ENCODE measurements at regions not wholly inside any gene's neighbourhood (a gene's known extent, or its start where the extent isn't known, plus 50 kb on each side); places are given as distances from the start of the nearest gene placed in this dataset.
"Not testable (repeated sequence)": the region's sequence is repeated elsewhere in the genome, so short reads cannot be mapped to it uniquely, and the experiment has no call there.

- no peak for DNase-seq
These were observed 90.0 kb downstream of the IGLL5 start for GRCh38 chr22:22977479-22978200.

DNA sequence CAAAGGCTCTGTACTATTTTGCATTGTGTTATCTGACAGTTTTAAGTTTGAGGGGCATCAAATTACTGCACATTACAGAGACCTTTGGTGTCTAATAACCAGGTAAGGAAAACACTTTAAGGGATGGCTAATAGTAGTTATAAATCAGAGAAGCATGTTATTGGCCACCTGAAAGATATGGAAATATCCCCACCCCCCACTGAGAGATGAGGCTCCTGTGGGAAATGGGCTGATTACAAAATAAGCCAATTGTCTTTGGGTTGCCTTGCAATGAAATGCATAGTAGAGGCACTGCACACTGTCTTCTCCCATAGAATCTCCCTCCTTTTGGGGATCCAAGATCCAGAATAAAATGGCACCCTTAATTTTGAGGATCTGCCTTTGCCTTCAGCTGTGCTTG lies 91.0 kb downstream of the IGLL5 start:
- no peak for DNase-seq

GRCh38 chr22:22979121-22979724 lies 91.1 kb upstream of the GNAZ start:
- DNase-seq = no peak

- DNase-seq = no peak
These were observed 90.4 kb upstream of the GNAZ start for GRCh38 chr22:22979954-22980353.

- no peak for DNase-seq
These were observed 88.4 kb upstream of the GNAZ start for GRCh38 chr22:22981670-22982571.

DNA sequence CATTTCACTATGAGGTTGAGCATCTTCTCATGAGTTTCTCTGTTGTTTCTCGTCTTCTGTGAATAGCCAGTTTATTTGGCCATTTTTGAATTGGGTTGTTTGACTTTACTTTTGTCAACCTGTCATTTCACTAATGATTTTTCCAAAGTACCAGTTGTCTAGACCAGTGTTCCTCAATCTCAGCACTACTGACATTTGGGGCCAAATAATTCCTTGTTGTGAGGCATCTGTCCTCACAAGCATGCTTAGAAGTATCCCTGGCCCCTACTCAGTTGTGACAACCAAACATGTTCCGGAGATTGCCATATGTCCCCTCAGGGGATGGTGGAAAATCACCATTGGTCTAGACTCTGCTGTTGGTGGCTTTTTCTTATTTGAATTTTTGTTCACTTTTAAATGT lies 87.7 kb upstream of the GNAZ start:
- no peak for DNase-seq

DNA sequence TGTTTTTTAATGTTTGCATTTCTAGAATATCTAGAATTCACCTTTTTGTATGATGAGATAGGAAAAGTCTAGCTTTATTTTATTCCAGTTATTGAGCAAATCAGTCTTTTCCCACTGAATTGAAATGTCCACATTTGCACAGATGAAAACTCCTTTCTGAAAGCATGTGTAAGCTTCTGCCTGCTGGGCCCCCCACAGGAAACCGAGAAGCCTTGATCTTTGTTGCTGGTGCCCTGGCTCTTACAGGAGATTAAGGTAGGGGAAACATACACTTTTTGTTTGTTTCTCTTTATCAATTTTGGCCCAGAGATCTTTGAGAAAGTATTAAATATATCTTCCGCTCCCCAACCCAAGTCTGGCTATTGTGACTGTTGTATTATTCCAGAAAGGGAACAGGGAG lies 87.2 kb upstream of the GNAZ start:
- DNase-seq = no peak

GRCh38 chr22:22983816-22984215 lies 86.5 kb upstream of the GNAZ start:
- no peak for DNase-seq

GRCh38 chr22:22984967-22985366 lies 85.4 kb upstream of the GNAZ start:
- no peak for DNase-seq

DNA sequence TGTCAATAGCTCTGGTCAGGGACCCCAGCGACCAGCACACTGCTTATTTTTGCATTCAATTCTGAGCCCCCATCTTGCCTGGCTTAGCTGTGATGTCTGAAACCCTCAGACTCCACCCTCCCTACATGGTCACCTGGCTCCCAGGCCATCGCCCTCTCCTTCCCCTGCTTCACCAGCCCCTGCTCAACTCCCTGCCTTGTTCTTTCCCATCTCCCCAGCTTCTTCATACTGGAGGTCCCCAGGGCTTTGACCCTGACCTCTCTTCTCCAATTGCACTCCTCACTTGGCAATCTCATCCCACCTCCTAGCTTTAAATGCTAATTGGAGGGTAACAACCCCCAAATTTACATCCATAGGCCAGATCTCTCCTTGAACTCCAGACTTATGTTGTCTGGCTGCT lies 84.3 kb upstream of the GNAZ start:
- DNase-seq = no peak

DNA sequence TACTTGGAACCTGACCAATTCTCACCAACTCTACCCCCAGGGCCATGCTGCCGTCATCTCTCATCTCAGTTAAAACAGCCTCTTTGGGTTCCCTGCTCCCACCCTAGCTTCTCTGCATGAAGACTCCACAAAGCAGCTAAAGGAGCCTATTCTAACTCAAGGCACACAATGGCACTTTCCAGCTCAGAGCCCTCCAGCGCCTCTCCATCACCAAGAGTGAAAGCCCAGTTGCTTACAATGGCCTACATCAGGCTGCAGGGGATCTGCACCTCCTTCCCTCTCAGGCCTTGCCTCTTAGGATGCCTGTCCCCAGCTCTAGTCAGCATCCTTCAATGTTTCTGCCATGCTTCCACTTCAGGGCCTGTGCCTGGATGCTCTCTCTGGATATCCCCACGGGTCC lies 83.7 kb upstream of the GNAZ start:
- DNase-seq = no peak

DNA sequence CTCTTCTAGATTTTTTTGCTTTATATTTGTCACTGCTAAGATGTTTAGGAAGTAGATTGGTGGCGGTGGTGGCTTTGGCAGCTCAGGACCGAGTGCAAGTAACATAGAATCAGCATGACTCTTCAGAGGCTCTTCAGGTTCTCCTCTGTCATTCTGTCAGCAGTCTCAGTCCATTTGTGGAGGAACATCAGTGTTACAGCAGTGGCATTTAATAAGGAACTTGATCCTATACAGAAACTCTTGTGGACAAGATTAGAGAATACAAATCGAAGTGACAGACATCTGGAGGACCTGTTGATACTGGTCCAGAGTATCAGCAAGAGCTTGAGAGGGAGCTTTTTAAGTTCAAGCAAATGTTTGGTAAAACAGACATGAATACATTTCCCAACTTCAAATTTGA lies 82.2 kb upstream of the GNAZ start:
- no peak for DNase-seq

DNA sequence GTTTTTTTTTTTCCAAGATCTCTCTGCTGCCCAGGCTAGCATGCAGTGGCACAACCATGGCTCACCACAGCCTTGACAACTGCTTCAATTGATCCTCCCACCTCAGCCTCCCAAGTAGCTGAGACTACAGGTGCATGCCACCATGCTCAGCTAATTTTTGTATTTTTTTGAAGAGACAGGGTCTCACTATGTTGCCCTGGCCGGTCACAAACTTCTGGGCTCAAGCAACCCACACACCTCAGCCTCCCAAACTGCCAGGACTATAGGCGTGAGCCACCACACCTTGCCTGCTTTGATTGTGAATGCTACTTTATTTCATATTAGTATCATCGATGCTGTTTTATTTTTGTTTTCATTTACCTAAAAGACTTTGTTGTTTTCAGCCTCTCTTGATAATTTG lies 81.5 kb upstream of the GNAZ start:
- DNase-seq = no peak

GRCh38 chr22:22989856-22990255 lies 80.5 kb upstream of the GNAZ start:
- DNase-seq = no peak

DNA sequence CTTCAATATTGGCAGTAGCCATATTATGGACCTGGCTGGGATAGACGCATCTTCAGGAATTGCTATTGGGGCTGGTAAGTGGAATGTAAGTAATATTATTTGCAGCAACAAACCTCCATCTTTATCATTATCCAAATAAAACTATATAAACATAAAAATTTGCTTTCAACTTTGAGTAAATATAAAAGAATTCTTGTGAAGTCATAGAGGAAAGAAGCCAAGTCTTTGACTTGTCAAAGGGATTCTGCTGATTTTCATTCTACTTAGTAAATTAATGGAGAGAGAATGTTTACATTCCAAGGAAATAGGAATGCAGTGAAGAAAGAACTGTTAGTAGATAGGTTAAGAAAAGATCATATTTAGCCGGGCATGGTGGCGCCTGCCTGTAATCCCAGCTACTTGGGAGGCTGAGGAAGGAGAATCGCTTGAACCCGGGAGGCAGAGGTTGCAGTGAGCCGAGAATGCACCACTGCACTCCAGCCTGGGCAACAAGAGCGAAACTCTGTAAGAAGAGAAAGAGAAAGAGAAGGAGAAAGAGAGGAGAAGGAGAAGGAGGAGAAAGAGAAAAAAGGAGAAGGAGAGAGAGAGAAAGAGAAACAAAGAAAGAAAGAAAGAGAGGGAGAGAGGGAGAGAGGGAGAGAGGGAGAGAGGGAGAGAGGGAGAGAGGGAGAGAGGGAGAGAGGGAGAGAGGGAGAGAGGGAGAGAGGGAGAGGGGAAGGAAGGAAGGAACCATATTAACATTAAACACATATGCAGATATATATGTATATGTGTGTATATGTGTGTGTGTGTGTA lies 79.4 kb upstream of the GNAZ start:
- DNase-seq = not testable (repeated sequence)

DNA sequence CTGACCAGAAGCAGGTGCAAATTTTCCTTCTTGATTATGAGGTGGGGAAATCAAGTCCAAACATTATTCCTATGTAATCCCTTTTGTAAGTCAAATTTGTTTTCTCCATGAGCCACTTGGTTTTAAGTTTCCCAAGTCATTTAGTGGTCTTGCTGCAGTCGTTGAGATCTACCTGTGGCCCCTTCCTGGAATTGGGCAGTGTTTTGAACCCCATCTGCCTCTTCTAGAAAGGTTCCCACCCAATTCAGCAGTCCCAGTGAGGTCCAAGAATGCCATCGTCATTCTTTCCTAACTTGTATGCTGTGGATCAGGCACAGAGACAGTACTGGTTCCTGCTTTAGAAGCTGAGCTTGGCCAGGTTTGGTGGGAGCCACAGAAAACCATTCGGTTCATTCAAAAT lies 77.8 kb upstream of the GNAZ start:
- no peak for DNase-seq

DNA sequence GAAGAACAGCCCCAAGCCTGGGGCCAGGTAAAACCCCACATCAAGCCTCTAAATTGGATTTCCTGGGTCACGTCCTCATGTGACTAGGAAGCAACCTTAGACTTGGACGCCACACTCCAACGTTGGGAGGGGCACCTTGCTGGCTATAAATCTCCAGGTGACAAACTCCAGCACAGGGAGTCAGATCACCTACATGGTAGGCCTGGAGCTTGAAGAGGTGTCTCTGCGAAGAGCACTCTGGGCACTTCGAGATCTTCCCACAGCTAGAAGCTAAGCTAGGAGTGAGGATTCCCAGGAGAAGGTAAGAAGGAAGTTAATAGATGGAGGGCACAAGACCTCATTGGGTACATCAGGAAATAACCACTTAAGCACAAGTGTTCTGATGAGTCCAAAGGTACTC lies 77.1 kb upstream of the GNAZ start:
- no peak for DNase-seq

- no peak for DNase-seq
These were observed 75.2 kb upstream of the GNAZ start for GRCh38 chr22:22995166-22995565.

GRCh38 chr22:22996511-22997261 lies 73.6 kb upstream of the GNAZ start:
- DNase-seq = no peak

GRCh38 chr22:22997262-22997898 lies 72.9 kb upstream of the GNAZ start:
- no peak for DNase-seq

DNA sequence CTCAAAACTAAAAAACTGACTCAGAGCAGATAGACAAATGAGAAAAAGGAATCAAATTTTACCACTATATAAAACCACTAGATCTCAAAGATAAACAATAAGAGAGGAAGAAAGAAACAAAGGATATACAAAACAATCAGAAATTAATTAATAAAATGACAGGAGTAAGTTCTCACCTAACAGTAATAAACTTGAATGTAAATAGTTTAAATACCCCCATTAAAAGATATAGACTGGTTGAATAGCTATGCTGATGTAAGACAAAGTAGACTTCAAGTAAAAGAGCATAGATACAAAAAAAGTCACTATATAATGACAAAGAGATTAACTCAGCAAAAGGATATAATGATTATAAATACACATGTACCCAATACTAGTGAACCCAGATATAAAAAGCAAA lies 72.3 kb upstream of the GNAZ start:
- DNase-seq = no peak

DNA sequence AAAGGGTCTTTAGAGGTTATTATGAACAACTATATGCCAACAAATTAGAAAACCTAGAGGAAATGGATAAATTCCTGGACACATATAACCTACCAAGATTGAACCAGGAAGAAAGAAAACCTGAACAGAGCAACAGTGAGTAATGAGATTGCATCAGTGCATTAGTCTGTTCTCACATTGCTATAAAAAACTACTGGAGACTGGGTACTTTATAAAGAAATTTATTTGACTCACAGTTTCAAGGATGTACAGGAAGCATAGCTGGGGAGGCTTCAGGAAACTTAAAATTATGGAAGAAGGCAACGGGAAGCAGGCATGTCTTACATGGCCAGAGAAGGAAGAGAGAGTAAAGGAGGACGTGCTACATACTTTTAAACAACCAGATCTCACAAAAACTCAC lies 70.8 kb upstream of the GNAZ start:
- DNase-seq = peak in 2 of 4 experiments; percentile 27 to 34

All from suppressor macrophage (primary cell).